Esophagus muscularis mucosa (tissue), 4 donors: ENCODE measurements at regions not wholly inside any gene's neighbourhood (a gene's known extent, or its start where the extent isn't known, plus 50 kb on each side); places are given as distances from the start of the nearest gene placed in this dataset.

ENCODE experiments used
- DNase-seq: peaks from one replicate; pipeline ENCODE4 v3.0.0-alpha.2; 2017; ENCODE audit errors: extremely low spot score
- H3K27ac ChIP-seq, 4 donors: fragments of 200-600 bp; sonication (generic); replicated peaks in 1 of 4; 1 replicate in 3 of 4; 2 replicates in 1 of 4; pipeline ENCODE4 v1.5.1; 2016 to 2019; ENCODE audit warnings: mild to moderate bottlenecking in 1 of 4
- H3K27me3 ChIP-seq, 4 donors: fragments of 200-600 bp; sonication (generic); one replicate each; pipeline versions ENCODE4 v1.5.1 to v1.6.0; 2016 to 2019
- H3K36me3 ChIP-seq, 4 donors: fragments of 200-600 bp; sonication (generic); one replicate each; pipeline ENCODE4 v1.5.1; 2016 to 2019
- H3K4me1 ChIP-seq, 4 donors: fragments of 200-600 bp; sonication (generic); one replicate each; pipeline ENCODE4 v1.5.1; 2016 to 2019
- H3K4me3 ChIP-seq, 4 donors: fragments of 200-600 bp; sonication (generic); 1 replicate in 2 of 4; 2 replicates in 2 of 4; pipeline ENCODE4 v1.5.1; 2016 to 2019; ENCODE audit warnings: mild to moderate bottlenecking in 4 of 4, moderate library complexity in 1 of 4
- H3K9me3 ChIP-seq, 4 donors: fragments of 200-600 bp; sonication (generic); 1 replicate in 3 of 4; 2 replicates in 1 of 4; pipeline ENCODE4 v1.5.1; 2016 to 2019
- CTCF ChIP-seq, 3 experiments: fragments of 200-600 bp in 2 of 3; fragments of 450-650 bp in 1 of 3; sonication (generic) in 2 of 3; IDR thresholded peaks; one replicate each; pipeline ENCODE4 v1.5.1; 2017 to 2019; ENCODE audit warnings: antibody characterized with exemption in 3 of 3, mild to moderate bottlenecking in 2 of 3, moderate library complexity in 1 of 3
- EP300 ChIP-seq: sonication (generic); formaldehyde crosslinking; IDR thresholded peaks from one replicate; pipeline ENCODE4 v1.6.1; 2017; ENCODE audit warnings: antibody characterized with exemption
- POLR2A ChIP-seq: fragments of 450-650 bp; IDR thresholded peaks from one replicate; pipeline ENCODE4 v1.6.1; 2017; ENCODE audit warnings: antibody characterized with exemption, moderate library complexity, mild to moderate bottlenecking, low read depth
- POLR2AphosphoS5 ChIP-seq, 2 donors: sonication (generic); formaldehyde crosslinking; IDR thresholded peaks; one replicate each; pipeline ENCODE4 v1.6.1; 2017; ENCODE audit warnings: antibody characterized with exemption in 2 of 2
- WGBS: methylation state at CpG from one replicate; pipeline ENCODE4 v1.1.5; 2018; 5-methylcytosine and 5-hydroxymethylcytosine counted together
- intact Hi-C: fragments of 100-400 bp; cut with DNase I; formaldehyde crosslinking; loops from one replicate; pipeline ENCODE4 v1.15.1; 2023

- Histone ChIP-seq H3K4me1 (no peaks in the 10 kb centered on the region), H3K9me3 (no peaks in the 10 kb centered on the region), H3K4me3 (no peak overlapping the region), H3K36me3 (no peaks in the 10 kb centered on the region), H3K27me3 (no peaks in the 10 kb centered on the region), H3K27ac (no peak overlapping the region)
- TF ChIP-seq POLR2AphosphoS5 (IDR thresholded peaks at IDR 0.05) = no peak
- no peak for TF ChIP-seq POLR2A
- TF ChIP-seq CTCF (IDR thresholded peaks at IDR 0.05) = no peak
- intact Hi-C loops = no loop called here
- 56% methylated on average over 3 of the region's 3 CpGs for WGBS
- no peak for DNase-seq
These were observed 343.1 kb downstream of the MID1IP1 start for GRCh38 chrX:39144323-39144722.

GRCh38 chrX:39144956-39145355, 343.7 kb downstream of the MID1IP1 start:
- Histone ChIP-seq H3K27me3 (no peaks in the 10 kb centered on the region), H3K9me3 (no peaks in the 10 kb centered on the region), H3K4me1 (no peaks in the 10 kb centered on the region), H3K4me3 (no peak overlapping the region), H3K27ac (no peak overlapping the region), H3K36me3 (no peaks in the 10 kb centered on the region)
- WGBS = 55% methylated on average over 7 of the region's 7 CpGs
- intact Hi-C loops = loop anchor here (5.0 kb wide), 1 partner anchor 373 kb away; no protein-coding TSS in a partner anchor
- DNase-seq = no peak
- TF ChIP-seq EP300 (no peak), POLR2A (no peak), CTCF (IDR thresholded peaks at IDR 0.05) (no peak), POLR2AphosphoS5 (IDR thresholded peaks at IDR 0.05) (no peak)

DNA sequence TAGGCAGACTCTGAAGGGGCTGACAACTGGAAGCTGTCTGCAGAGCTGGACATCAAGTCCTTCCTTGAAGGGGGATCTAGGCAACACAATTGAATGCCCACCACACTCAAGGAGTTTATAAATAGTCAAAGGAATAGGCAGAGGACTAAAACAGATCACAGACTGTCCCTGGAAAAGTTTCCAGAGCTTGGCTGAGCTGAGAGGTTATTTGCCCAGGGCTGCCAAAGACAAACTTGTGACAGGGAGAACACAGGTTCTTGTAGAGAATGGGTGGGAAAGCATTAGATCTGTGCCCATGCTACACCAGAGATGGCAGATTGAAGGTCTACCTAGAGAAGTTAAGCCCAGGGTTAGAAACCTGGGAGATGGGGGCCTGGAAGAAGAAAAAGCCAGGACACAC, 344.6 kb downstream of the MID1IP1 start:
- H3K36me3 ChIP-seq = no peaks in the 10 kb centered on the region
- intact Hi-C loops = loop anchor here (5.0 kb wide), 1 partner anchor 374 kb away; no protein-coding TSS in a partner anchor
- no peak overlapping the region for H3K4me3 ChIP-seq
- H3K4me1 ChIP-seq = no peaks in the 10 kb centered on the region
- no peak overlapping the region for H3K27ac ChIP-seq
- no peak for DNase-seq
- no peak for TF ChIP-seq CTCF (IDR thresholded peaks at IDR 0.05)
- no peaks in the 10 kb centered on the region for H3K27me3 ChIP-seq
- H3K9me3 ChIP-seq = no peaks in the 10 kb centered on the region

DNA sequence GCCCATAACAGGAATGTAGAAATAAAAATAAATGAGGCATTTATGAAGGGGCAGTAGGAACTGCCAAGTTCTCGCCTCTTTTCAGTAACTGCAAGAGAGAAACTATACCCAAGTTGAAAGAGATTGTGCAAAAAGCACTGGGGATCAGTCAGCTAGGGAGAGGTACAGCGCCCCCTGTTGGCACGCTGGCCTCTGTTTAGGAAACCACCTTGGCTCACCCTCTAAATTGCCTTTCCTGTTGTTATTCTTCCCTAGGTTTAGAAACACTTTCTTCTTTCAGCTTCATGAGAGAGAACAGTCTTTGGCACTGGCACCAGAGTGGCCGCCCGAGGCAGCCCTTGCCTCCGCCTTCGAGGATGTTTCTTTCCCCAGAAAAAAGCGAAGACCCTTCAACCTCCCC, 348.5 kb downstream of the MID1IP1 start:
- Histone ChIP-seq H3K27me3 (peaks cover 0 to under 1% (median 0%) of the 10 kb centered on the region in 4 donors), H3K4me1 (no peaks in the 10 kb centered on the region), H3K4me3 (no peak overlapping the region), H3K27ac (no peak overlapping the region), H3K9me3 (no peaks in the 10 kb centered on the region), H3K36me3 (no peaks in the 10 kb centered on the region)
- intact Hi-C loops = loop anchor here (5.0 kb wide), 1 partner anchor 377 kb away; no protein-coding TSS in a partner anchor
- 16% methylated on average over 8 of the region's 8 CpGs for WGBS
- TF ChIP-seq POLR2AphosphoS5 (IDR thresholded peaks at IDR 0.05) = no peak
- peak; percentile 47 to 58 (median 57) for TF ChIP-seq CTCF (IDR thresholded peaks at IDR 0.05)
- no peak for DNase-seq

DNA sequence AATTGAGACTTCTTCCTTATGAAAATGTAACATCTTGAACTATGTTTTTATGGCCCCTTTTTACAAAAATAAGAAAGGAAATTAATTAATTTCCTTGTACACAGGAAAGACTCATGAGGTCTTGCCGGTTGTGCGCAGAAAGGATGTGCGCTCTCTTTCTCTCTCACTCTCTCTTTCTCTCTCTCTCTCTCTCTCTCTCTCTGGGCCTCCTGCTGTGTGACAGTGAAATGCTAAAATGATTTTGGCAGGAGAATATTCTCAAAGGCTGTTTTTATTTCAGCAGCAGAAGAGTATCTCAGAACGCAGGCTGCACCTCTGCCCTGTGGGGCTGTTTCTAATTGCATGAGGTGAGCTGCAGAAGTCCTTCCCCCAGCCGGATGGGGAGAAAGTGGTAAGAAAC, 349.0 kb downstream of the MID1IP1 start:
- no peak overlapping the region for H3K4me3 ChIP-seq
- H3K9me3 ChIP-seq = no peaks in the 10 kb centered on the region
- no peak for DNase-seq
- peaks cover 0 to 5% (median 0%) of the 10 kb centered on the region in 4 donors for H3K27me3 ChIP-seq
- WGBS = 77% methylated on average over 5 of the region's 5 CpGs
- H3K4me1 ChIP-seq = no peaks in the 10 kb centered on the region
- H3K27ac ChIP-seq = no peak overlapping the region
- intact Hi-C loops = no loop called here
- TF ChIP-seq POLR2AphosphoS5 (IDR thresholded peaks at IDR 0.05) (no peak), CTCF (IDR thresholded peaks at IDR 0.05) (no peak), EP300 (no peak), POLR2A (no peak)
- H3K36me3 ChIP-seq = no peaks in the 10 kb centered on the region
